PC-3 (cell line): ENCODE measurements at regions not wholly inside any gene's neighbourhood (a gene's known extent, or its start where the extent isn't known, plus 50 kb on each side); places are given as distances from the start of the nearest gene placed in this dataset.

ENCODE experiments used
- CTCF ChIP-seq: fragments of 300-600 bp; sonication (generic); conservative IDR thresholded peaks from 2 replicates; pipeline ENCODE4 v1.5.1; 2017; ENCODE audit warnings: antibody characterized with exemption, low read depth, mild to moderate bottlenecking, low read length
- EZH2 ChIP-seq: fragments of 300-600 bp; sonication (generic); IDR thresholded peaks from one replicate; pipeline ENCODE4 v1.6.1; 2017; ENCODE audit warnings: antibody characterized with exemption, mild to moderate bottlenecking, low read length; ENCODE audit not compliant: unreplicated experiment

GRCh38 chr4:74543983-74544382 lies 99.0 kb downstream of the AREG start:
- TF ChIP-seq CTCF (no peak), EZH2 (no peak)
